ENCODE measurements at regions not wholly inside any gene's neighbourhood (a gene's known extent, or its start where the extent isn't known, plus 50 kb on each side); places are given as distances from the start of the nearest gene placed in this dataset.

GRCh38 chrX:13103188-13103913, 58.9 kb upstream of the FAM9C start:
- Histone ChIP-seq H3K9me3 (no peaks in the 10 kb centered on the region), H3K4me3 (no peak overlapping the region), H3K36me3 (no peaks in the 10 kb centered on the region), H3K4me1 (replicated peaks) (no peaks in the 10 kb centered on the region), H3K27ac (no peak overlapping the region), H3K27me3 (replicated peaks; ENCODE audit: insufficient read depth) (no peaks in the 10 kb centered on the region)
- 87% methylated on average over 4 of the region's 6 CpGs for WGBS
- DNase-seq (ENCODE audit: low spot score): no peak
- TF ChIP-seq POLR2AphosphoS5 (IDR thresholded peaks at IDR 0.05) (no peak), CTCF (IDR thresholded peaks at IDR 0.05) (no peak), POLR2A (IDR thresholded peaks at IDR 0.05) (no peak)
- intact Hi-C loops (cut with DNase I): no loop called here

- no peaks in the 10 kb centered on the region for H3K4me1 ChIP-seq (replicated peaks)
- no peak overlapping the region for H3K4me3 ChIP-seq
- intact Hi-C loops (cut with DNase I): no loop called here
- H3K36me3 ChIP-seq: no peaks in the 10 kb centered on the region
- no peaks in the 10 kb centered on the region for H3K9me3 ChIP-seq
- TF ChIP-seq POLR2AphosphoS5 (IDR thresholded peaks at IDR 0.05) (no peak), CTCF (IDR thresholded peaks at IDR 0.05) (no peak), POLR2A (IDR thresholded peaks at IDR 0.05) (no peak)
- DNase-seq (ENCODE audit: low spot score): no peak
- no peak overlapping the region for H3K27ac ChIP-seq
- no peaks in the 10 kb centered on the region for H3K27me3 ChIP-seq (replicated peaks; ENCODE audit: insufficient read depth)
Measured at GRCh38 chrX:13102636-13103035, 58.2 kb upstream of the FAM9C start.

- H3K9me3 ChIP-seq: no peaks in the 10 kb centered on the region
- no peak overlapping the region for H3K27ac ChIP-seq
- no peaks in the 10 kb centered on the region for H3K36me3 ChIP-seq
- H3K27me3 ChIP-seq (replicated peaks; ENCODE audit: insufficient read depth): no peaks in the 10 kb centered on the region
- DNase-seq (ENCODE audit: low spot score): peak; percentile 46
- H3K4me1 ChIP-seq (replicated peaks): no peaks in the 10 kb centered on the region
- whole genome bisulfite sequencing: 42% methylated on average over 9 of the region's 9 CpGs
- intact Hi-C loops (cut with DNase I): no loop called here
- H3K4me3 ChIP-seq: no peak overlapping the region
- TF ChIP-seq POLR2A (IDR thresholded peaks at IDR 0.05) (no peak), CTCF (IDR thresholded peaks at IDR 0.05) (no peak), POLR2AphosphoS5 (IDR thresholded peaks at IDR 0.05) (peak; percentile 57)
Measured at GRCh38 chrX:13101441-13102139, 57.2 kb upstream of the FAM9C start.

- intact Hi-C loops (cut with DNase I): no loop called here
- H3K36me3 ChIP-seq: no peaks in the 10 kb centered on the region
- H3K9me3 ChIP-seq: no peaks in the 10 kb centered on the region
- no peak overlapping the region for H3K27ac ChIP-seq
- H3K4me1 ChIP-seq (replicated peaks): no peaks in the 10 kb centered on the region
- no peak overlapping the region for H3K4me3 ChIP-seq
- H3K27me3 ChIP-seq (replicated peaks; ENCODE audit: insufficient read depth): no peaks in the 10 kb centered on the region
- DNase-seq (ENCODE audit: low spot score): no peak
- TF ChIP-seq POLR2A (IDR thresholded peaks at IDR 0.05) (no peak), CTCF (IDR thresholded peaks at IDR 0.05) (no peak), POLR2AphosphoS5 (IDR thresholded peaks at IDR 0.05) (no peak)
Measured at GRCh38 chrX:13099121-13099520, 54.7 kb upstream of the FAM9C start.

GRCh38 chrX:13096728-13097127, 52.3 kb upstream of the FAM9C start:
- Histone ChIP-seq H3K4me1 (replicated peaks) (no peaks in the 10 kb centered on the region), H3K27ac (no peak overlapping the region), H3K4me3 (no peak overlapping the region), H3K27me3 (replicated peaks; ENCODE audit: insufficient read depth) (no peaks in the 10 kb centered on the region), H3K9me3 (no peaks in the 10 kb centered on the region), H3K36me3 (no peaks in the 10 kb centered on the region)
- DNase-seq (ENCODE audit: low spot score): no peak
- 93% methylated on average over 2 of the region's 2 CpGs for WGBS
- intact Hi-C loops (cut with DNase I): no loop called here
- no peak for TF ChIP-seq CTCF (IDR thresholded peaks at IDR 0.05)
- no peak for TF ChIP-seq POLR2A (IDR thresholded peaks at IDR 0.05)
